H1 (cell line): ENCODE measurements at regions not wholly inside any gene's neighbourhood (a gene's known extent, or its start where the extent isn't known, plus 50 kb on each side); places are given as distances from the start of the nearest gene placed in this dataset.

ENCODE experiments used
- CHD2 ChIP-seq: IDR thresholded peaks from 2 replicates; pipeline ENCODE4 v1.6.1; 2012; ENCODE audit warnings: low read length, improper control_type of control experiment
- RNF2 ChIP-seq: fragments of 200-900, 300-1000 bp; sonication (generic); IDR thresholded peaks from 2 replicates; pipeline ENCODE4 v1.7.1; 2016; ENCODE audit warnings: borderline replicate concordance, low read depth, mild to moderate bottlenecking, antibody characterized with exemption, low read length; ENCODE audit not compliant: poor library complexity, severe bottlenecking; ENCODE audit errors: missing control alignments
- SIN3A ChIP-seq, 2 experiments: IDR thresholded peaks in 1 of 2; conservative IDR thresholded peaks in 1 of 2; 2 replicates each; pipeline ENCODE4 v1.6.1; 2011 to 2012; ENCODE audit warnings: low read length in 2 of 2, improper control_type of control experiment in 1 of 2, low read depth in 1 of 2, mild to moderate bottlenecking in 1 of 2
- TAF1 ChIP-seq: IDR thresholded peaks from 2 replicates; pipeline ENCODE4 v1.6.1; 2011; ENCODE audit warnings: mild to moderate bottlenecking, low read depth, low read length
- TF ChIP-seq, protein P1 (sequence below): IDR thresholded peaks from 2 replicates; pipeline ENCODE4 v1.6.1; 2012; ENCODE audit warnings: low read length, inconsistent platforms

DNA sequence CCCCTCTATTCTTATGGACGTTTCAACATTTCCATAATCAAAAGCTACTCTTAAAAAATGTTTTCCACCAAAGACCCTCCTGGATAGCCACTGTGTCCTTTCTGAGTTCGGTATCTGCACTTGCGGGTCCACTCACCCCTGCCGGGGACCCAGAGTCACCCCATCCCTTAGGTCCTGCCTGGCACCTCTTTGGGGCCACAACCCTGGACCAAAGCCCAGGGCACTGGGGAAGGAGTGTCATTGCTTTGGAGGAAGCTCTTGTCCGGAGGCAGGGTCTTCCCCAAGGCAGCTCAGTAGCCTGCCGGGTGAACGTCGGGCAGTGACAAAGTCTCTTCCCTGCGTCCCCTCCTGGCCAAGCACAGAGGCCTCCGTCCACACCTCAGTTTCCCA is 129.6 kb downstream of the RFLNA start (continued):
- TF ChIP-seq, protein P1, sequence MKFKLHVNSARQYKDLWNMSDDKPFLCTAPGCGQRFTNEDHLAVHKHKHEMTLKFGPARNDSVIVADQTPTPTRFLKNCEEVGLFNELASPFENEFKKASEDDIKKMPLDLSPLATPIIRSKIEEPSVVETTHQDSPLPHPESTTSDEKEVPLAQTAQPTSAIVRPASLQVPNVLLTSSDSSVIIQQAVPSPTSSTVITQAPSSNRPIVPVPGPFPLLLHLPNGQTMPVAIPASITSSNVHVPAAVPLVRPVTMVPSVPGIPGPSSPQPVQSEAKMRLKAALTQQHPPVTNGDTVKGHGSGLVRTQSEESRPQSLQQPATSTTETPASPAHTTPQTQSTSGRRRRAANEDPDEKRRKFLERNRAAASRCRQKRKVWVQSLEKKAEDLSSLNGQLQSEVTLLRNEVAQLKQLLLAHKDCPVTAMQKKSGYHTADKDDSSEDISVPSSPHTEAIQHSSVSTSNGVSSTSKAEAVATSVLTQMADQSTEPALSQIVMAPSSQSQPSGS: no peak
- TF ChIP-seq RNF2 (no peak), SIN3A (conservative IDR thresholded peaks at IDR 0.05 in 1 of 2, IDR thresholded peaks at IDR 0.05 in 1 of 2; ENCODE audit: low read depth in 1 of 2, low read length in 2 of 2) (no peak), CHD2 (no peak), TAF1 (no peak)
